CD1c-positive myeloid dendritic cell (primary cell): ENCODE measurements at regions not wholly inside any gene's neighbourhood (a gene's known extent, or its start where the extent isn't known, plus 50 kb on each side); places are given as distances from the start of the nearest gene placed in this dataset.
"Not testable (repeated sequence)": the region's sequence is repeated elsewhere in the genome, so short reads cannot be mapped to it uniquely, and the experiment has no call there.

Experiments
- DNase-seq: peaks from one replicate; pipeline ENCODE4 v3.0.0-alpha.2; 2016; ENCODE audit errors: extremely low spot score

DNA sequence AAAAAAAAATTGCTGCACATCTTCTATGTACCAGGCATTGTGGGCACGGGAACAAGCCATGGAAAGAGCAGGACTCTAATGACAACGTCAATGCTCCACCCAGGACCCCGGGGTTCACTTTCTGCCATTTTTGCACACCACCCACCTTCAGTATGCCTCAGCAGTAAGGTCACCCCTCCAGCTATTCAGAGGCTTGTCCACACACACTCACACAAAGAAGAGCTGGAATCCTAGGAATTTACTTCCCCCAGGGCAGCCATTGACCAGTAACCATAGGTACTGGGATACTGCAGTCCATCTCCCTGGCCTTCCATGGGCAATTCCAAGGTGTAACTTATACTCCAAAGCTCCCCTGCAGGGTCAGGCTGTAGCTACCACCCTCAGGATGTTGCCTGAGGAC lies 170.8 kb downstream of the SUCLG1 start:
- no peak for DNase-seq

GRCh38 chr2:84286878-84287277 lies 172.2 kb downstream of the SUCLG1 start:
- DNase-seq: no peak

DNA sequence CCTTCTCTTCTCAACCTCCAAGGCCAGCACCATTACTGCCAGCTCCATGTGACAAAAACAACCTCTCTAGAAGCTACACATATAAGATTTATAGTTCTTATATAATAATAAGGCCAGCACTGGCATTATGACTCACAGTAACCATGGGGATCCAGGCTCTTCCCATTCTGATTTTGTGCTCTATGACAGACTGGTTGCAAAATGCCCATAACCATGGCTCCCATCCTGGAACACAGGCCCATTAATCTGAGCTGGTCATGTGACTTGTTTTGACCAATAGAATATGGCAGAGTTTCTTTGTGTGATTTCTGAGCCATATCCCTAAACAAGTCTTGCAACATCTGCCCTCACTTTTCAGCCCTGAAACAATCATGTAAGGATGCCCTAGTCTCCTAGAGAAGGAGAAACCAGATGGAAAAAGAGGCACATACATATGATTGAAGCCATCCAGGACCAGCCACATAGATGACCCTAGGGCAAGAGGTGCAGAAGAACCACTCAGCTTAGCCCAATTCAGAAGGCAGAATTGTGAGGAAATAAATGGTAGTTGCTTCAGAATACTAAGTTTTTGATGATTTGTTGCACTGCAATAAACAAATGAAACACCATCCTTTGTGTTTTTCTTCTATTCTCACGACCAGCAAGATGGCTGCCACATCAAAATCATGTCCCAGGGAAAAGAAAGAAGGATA lies 173.9 kb downstream of the SUCLG1 start:
- no peak for DNase-seq

GRCh38 chr2:84283506-84283905 lies 175.6 kb downstream of the SUCLG1 start:
- no peak for DNase-seq

DNA sequence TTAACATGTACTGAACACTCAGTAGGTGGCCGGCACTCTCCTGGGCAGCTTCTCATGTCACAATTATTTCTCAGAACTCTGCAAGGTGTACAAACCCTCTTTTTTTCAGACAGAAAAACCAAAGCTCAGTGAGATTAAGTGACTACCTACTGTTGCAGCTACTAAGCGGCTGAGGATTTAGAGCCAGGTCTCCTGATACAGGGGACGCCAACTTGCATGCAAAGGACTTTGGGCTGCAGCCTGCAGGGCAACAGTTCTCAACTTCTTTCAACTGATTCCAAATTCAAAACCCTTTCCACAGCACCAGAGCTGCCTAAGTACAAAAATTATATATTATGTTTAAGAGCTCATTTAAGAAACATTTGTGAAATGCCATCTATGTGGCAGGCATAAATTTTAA lies 177.6 kb downstream of the SUCLG1 start:
- no peak for DNase-seq

- no peak for DNase-seq
These were observed 178.2 kb downstream of the SUCLG1 start for GRCh38 chr2:84280873-84281272.

DNA sequence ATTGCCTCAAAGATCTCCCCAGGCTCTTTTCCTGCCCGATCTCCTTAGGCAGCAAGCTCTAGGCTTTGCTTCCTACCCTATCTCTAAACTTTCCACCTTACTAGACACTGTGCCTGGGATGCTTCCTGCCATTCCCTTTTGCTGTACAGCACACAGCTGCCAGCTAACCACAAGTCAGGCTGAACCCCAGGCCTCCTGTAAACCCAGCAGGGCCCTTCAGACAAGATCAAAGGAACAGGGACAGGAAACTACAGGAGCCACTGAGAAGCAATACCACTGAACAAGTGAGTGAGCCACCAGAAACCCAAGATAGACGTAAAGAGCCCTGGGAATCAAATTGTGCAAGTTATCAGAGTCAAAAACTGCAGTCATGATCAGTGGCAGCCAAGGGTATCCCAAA lies 180.7 kb downstream of the SUCLG1 start:
- DNase-seq: no peak

GRCh38 chr2:84276590-84277255 lies 182.4 kb downstream of the SUCLG1 start:
- no peak for DNase-seq

- no peak for DNase-seq
These were observed 185.7 kb downstream of the SUCLG1 start for GRCh38 chr2:84273406-84273805.

GRCh38 chr2:84271977-84272376 lies 187.1 kb downstream of the SUCLG1 start:
- no peak for DNase-seq

DNA sequence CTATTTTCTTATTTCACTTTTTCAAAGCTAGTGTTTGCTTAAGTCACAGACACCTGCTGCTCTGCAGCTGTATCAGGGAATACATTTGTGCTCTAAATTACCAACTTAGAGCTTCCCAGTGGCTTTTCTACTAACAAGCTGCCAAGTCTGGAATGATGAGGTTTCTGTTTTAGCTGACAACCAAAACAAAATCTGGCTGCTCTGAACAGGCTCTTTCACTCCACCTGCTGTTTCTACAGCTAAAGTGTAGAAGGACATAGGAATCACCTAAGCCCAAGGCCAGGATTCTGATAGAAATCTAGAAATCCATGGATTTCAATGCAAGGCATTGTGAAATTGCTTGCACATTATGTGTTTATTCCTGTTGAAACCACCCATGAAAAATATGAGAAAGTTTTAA lies 201.2 kb downstream of the SUCLG1 start:
- DNase-seq: no peak

- no peak for DNase-seq
These were observed 207.3 kb downstream of the SUCLG1 start for GRCh38 chr2:84251651-84252302.

DNA sequence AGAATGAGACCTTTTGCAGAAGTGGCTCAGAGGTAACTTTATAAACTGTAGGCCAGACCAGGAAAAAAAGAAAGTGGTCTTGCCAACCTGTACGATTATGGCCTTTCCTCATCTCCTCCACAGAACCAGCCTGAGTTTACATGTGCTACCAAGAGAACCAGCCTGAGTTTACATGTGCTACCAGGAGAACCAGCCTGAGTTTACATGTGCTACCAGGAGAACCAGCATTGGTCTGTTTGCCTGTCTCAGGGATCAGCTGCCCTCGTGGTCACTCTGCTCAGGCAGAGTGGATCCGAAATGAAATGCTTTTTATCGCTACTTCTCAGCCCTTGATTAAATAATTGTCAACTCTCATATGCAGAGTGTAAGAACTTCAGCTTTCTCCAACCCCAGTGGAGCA lies 209.9 kb downstream of the SUCLG1 start:
- DNase-seq: no peak

DNA sequence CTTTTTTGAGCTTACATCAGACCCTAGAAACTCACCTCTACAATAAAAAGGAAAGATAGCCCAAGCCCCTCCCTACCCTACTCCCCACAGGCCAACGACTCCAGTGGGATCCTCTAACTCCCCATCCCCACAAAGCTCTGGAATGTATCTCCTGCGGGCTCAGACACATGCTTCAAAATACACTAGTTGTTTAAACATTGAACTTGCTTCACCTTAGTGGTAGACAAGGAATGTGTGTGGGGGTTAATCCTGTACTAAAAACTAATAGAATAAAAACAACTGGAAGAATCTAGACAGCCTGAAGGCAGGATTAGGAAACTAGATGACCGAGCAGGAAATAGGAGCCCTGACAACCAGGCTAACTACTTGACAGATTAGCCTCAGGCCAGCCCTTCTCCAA lies 211.5 kb downstream of the SUCLG1 start:
- DNase-seq: no peak

DNA sequence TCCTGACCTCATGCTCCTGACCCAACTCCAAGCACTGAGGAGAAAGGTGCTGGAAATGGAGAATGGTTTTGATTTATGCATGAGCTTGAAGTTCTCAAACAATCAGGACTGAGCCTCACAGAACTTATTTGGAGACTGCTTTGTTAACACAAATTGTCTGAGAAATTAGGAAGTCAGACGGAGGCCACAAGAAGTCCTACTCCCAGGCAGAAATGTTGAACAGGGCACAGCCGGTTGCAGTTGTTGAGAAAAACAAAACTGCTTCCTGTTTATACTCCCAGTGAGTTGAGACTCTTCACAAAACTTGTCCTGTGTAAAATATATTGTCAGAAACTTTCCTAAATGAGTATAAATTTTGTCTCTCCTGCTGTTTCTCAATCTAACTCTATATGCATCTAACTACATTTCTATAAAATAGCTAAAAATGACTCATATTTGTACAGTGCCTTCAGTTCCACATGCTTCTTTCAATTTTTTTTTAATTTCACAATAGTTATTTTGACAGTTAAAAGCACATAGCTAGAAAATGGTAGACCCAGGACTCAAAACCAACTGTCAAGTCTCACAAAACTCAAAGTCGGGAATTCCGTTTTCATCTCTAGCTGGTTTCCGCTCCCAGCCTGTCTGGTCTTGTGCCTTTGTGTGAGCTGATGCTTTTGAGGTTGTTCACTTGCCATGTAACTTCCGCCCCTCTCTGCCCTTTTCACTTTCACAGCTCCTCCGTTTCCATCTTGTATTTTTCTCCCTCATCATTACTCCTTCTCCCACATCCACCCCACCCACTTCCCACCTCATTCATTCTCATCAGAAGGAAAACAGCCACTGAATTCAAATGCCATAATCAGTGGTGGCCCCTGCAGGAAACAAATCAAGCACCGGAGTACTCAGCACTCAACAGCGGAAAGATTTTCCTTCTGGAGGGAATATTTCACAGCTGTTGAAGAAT lies 215.0 kb downstream of the SUCLG1 start:
- DNase-seq: no peak

DNA sequence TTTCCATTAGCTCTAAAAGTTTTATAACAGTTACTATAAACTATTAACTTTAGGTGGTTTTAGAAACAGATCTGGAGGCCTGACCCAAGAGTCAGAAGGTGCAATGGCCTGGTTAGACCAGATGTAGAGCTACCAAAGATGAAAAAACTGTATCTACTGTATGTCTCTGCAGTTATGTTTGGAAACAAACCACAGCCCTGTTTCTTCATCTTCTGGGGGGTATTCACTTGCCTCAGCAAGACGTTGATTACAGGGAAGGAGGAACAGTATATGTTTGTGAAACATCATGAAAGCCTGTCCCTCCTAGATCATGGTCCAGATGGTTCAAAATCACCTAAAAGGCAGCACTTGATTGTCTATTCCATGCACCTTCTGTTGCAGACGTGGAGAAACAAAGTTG lies 220.2 kb downstream of the SUCLG1 start:
- DNase-seq: no peak

DNA sequence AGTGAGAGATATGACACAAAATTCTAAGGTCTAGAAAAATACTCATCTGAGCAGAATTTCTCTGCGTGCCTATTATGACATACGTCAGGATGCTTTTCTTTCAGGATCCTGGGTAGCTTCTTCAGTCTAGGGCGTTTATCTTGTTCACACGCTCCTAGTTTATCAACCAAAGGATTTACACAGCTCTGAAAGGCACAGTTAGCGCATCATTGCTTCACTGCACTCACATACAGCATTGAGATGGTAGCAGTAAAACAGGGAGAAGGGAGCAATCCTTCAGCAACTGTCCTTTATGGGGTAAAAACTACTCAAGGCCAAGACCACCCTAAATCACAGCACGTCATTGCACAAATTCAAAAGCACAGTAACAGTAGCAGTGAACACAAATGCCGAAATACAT lies 222.8 kb downstream of the SUCLG1 start:
- no peak for DNase-seq

DNA sequence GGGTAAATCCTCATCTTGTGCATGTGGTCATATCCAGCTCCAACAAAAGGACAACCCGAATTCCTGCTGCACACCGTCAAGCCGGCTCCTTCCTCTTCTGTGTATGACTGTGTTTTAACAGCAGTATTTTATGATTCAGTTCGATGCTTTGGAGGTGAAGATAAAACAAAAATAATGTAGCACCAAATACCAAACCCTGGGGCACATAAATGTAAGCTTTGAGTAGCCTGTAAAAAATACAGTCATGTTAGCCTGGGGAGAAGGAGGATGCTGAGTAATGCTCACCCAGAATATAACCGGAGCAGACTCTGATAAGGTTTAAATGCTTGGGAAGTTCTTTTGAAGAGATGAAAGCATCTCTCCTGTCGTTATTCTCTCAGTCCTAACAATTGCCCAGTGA lies 225.0 kb downstream of the SUCLG1 start:
- no peak for DNase-seq

GRCh38 chr2:84231478-84231877 lies 227.6 kb downstream of the SUCLG1 start:
- DNase-seq: no peak

DNA sequence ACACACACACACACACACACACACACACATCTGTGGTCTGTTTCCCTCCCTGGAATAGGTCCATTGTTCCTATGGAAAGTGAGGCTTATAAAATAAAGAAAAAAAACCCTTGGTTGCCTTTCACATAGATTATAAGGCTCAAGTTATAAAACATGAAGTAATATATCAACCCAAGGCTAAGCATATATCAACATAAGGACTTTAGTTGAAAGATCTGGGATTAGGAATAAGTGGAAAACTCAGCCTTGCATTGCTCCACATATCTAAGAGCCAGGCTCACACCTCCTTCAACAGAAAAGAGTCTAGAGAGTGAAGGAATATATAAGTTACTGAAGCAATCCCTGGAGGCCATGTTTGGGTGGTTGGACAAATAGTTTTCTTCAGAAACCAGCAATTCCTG lies 235.0 kb downstream of the SUCLG1 start:
- DNase-seq: no peak

DNA sequence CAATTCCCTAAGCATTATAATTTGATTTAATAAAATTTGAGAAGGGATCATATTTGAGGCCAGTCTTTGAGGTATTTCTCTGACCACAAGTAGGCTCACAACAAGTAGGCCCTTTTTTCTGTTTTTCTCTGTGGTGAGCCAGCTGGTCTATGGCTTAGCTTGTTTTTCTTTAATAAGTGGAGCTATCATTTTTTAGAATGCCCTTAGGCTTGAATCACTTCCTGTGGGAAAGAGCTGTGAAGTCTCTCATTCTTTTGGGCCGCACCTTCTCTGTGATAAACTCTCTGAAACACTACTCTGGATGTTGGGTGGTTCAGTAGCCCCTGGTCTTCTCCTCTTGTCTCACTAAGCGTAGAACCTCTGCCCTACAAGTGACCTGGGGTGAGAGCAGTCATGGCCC lies 235.9 kb downstream of the SUCLG1 start:
- no peak for DNase-seq

DNA sequence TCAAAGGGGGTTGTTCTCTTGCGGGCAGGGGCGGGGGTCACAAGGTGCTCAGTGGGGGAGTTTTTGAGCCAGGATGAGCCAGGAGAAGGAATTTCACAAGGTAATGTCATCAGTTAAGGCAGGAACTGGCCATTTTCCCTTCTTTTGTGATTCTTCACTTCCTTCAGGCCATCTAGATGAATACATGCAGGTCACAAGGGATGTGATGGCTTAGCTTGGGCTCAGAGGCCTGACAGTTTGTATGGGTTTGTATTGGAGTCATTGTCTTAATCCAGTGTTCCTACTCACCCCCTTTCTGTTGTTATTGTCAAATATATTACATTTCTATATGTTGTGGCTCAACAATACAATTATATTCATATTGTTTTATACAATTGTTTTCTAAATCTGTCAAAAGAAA lies 238.0 kb downstream of the SUCLG1 start:
- not testable (repeated sequence) for DNase-seq
